B cell (primary cell): ENCODE measurements at regions not wholly inside any gene's neighbourhood (a gene's known extent, or its start where the extent isn't known, plus 50 kb on each side); places are given as distances from the start of the nearest gene placed in this dataset.

Experiments used
- EZH2 ChIP-seq: IDR thresholded peaks from 2 replicates; pipeline ENCODE4 v1.6.1; 2012; ENCODE audit warnings: borderline replicate concordance, low read depth, mild to moderate bottlenecking, moderate library complexity, low read length; ENCODE audit not compliant: insufficient read depth, poor library complexity, severe bottlenecking
- TF ChIP-seq, protein P1 (sequence below): fragments of 200-600 bp; IDR thresholded peaks from one replicate; pipeline ENCODE4 v1.8.0; 2022; ENCODE audit warnings: antibody characterized with exemption, mild to moderate bottlenecking

DNA sequence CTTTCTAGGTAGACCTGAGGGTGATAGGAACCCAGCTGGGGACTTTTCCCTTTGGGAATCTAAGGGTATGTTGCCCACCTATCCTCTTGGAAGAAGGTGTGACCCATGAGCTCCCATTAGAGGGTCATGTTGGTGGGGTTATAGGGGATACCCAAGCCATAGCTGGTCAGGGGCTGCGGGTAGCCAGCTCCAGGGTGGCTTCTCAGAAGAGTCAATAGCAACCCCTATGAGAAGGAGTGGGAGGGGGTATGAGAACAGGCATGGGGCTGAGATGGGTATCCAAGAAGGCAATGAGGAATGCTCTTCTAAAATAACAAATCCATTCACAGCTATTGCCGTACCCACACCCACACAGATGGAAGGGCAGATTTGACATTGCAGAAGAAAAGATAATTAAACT is 217.8 kb downstream of the UACA start:
- TF ChIP-seq, protein P1, sequence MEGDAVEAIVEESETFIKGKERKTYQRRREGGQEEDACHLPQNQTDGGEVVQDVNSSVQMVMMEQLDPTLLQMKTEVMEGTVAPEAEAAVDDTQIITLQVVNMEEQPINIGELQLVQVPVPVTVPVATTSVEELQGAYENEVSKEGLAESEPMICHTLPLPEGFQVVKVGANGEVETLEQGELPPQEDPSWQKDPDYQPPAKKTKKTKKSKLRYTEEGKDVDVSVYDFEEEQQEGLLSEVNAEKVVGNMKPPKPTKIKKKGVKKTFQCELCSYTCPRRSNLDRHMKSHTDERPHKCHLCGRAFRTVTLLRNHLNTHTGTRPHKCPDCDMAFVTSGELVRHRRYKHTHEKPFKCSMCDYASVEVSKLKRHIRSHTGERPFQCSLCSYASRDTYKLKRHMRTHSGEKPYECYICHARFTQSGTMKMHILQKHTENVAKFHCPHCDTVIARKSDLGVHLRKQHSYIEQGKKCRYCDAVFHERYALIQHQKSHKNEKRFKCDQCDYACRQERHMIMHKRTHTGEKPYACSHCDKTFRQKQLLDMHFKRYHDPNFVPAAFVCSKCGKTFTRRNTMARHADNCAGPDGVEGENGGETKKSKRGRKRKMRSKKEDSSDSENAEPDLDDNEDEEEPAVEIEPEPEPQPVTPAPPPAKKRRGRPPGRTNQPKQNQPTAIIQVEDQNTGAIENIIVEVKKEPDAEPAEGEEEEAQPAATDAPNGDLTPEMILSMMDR, result no peak
- TF ChIP-seq EZH2, result no peak
